NB4 (cell line): ENCODE measurements at regions not wholly inside any gene's neighbourhood (a gene's known extent, or its start where the extent isn't known, plus 50 kb on each side); places are given as distances from the start of the nearest gene placed in this dataset.

ENCODE experiments used
- CTCF ChIP-seq: IDR thresholded peaks from one replicate; pipeline ENCODE4 v1.5.1; 2012; ENCODE audit warnings: low read depth, low read length
- POLR2A ChIP-seq: IDR thresholded peaks from 2 replicates; pipeline ENCODE4 v1.6.1; 2011; ENCODE audit warnings: mild to moderate bottlenecking; ENCODE audit not compliant: insufficient read length; ENCODE audit errors: extremely low read depth
- TF ChIP-seq, protein P1 (sequence below): IDR thresholded peaks from 2 replicates; pipeline ENCODE4 v1.6.1; 2011; ENCODE audit warnings: low read depth, low read length

- TF ChIP-seq CTCF (no peak), POLR2A (no peak)
- TF ChIP-seq, protein P1, sequence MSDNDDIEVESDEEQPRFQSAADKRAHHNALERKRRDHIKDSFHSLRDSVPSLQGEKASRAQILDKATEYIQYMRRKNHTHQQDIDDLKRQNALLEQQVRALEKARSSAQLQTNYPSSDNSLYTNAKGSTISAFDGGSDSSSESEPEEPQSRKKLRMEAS = no peak
These were observed 752.9 kb upstream of the SEMA6A start for GRCh38 chr5:117327511-117327910.
